Stimulated activated CD4-positive, alpha-beta T cell treated with anti-CD3 and anti-CD28 coated beads, Interleukin-15, amount 100 ng/mL, for 48 hours (primary cell): ENCODE measurements at regions not wholly inside any gene's neighbourhood (a gene's known extent, or its start where the extent isn't known, plus 50 kb on each side); places are given as distances from the start of the nearest gene placed in this dataset.

Experiments
- DNase-seq, 2 donors: peaks; one replicate each; pipeline ENCODE4 v3.0.0-alpha.2; 2020; ENCODE audit warnings: low read depth in 2 of 2

DNA sequence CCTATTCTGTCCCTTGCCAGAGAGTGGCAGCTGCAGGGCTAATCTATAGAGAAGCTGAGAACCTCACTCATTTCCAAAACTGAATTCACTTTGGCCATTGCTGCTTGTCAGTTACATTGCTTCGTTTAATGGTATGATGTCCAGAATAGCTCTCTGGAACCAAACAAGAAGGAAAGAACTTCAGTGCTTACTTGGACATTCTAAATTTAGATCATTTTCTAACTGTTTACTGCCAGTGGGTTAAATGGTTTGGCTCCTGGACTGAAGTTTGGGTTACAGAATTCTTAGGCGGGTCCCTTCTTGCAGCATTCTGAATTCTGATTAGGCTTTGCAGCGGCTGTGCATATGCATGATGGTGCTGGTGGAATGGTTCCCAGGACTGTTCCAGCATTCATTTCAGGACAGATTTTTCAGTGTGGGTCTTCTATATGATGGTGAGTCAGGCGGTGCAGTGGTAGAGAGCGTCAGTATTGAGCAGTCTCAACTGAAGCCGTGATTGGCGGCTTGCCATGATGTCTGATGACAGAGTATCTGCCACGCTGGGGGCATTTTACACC, 148.7 kb downstream of the DYRK2 start:
- DNase-seq: no peak

DNA sequence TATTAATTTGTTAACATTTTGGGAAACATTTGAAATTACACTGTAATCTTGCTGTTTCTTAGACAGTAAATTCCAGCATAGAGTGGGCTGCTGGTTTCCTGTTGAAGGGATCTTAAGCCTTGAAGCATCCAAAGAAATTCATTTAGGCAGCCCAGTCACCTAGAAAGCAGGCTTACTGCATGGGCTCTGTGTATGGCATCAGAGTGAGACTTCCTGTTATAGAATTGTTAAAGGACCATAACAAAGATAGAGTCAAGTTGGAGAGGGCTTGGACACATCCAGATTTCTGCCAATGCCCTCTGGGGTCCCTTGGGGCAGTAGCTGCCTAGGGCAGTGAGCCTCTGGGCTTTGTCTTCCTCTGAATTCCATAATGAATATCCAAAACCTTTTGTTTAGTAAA, 149.2 kb downstream of the DYRK2 start:
- no peak for DNase-seq

GRCh38 chr12:67798768-67799167, 150.2 kb downstream of the DYRK2 start:
- no peak for DNase-seq

DNA sequence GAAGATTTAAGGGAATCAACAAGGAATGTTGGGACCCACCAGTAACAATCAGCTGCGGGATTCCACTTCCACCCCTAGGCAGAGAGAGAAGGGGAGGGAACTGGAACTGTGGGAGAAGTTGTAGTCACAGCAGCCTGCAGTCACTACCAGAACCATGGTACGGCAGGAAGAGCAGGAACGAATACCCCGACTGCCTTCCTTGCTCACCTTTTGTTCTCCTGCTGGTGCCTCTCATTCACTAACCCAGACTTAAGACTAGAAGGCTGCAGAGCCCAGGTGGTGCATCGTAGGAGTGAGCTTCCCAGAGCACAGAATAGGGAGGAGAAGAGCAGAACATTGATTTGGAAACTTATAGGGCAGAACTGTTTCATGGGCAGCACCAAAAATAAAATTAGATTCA, 154.2 kb downstream of the DYRK2 start:
- DNase-seq: no peak

- no peak for DNase-seq
Measured at GRCh38 chr12:67803278-67803993, 154.9 kb downstream of the DYRK2 start.

- DNase-seq: peak; percentile 31 to 33
Measured at GRCh38 chr12:67804168-67804567, 155.6 kb downstream of the DYRK2 start.

GRCh38 chr12:67807814-67808213, 159.3 kb downstream of the DYRK2 start:
- DNase-seq: no peak

- DNase-seq: no peak
Measured at GRCh38 chr12:67810166-67810565, 161.6 kb downstream of the DYRK2 start.

DNA sequence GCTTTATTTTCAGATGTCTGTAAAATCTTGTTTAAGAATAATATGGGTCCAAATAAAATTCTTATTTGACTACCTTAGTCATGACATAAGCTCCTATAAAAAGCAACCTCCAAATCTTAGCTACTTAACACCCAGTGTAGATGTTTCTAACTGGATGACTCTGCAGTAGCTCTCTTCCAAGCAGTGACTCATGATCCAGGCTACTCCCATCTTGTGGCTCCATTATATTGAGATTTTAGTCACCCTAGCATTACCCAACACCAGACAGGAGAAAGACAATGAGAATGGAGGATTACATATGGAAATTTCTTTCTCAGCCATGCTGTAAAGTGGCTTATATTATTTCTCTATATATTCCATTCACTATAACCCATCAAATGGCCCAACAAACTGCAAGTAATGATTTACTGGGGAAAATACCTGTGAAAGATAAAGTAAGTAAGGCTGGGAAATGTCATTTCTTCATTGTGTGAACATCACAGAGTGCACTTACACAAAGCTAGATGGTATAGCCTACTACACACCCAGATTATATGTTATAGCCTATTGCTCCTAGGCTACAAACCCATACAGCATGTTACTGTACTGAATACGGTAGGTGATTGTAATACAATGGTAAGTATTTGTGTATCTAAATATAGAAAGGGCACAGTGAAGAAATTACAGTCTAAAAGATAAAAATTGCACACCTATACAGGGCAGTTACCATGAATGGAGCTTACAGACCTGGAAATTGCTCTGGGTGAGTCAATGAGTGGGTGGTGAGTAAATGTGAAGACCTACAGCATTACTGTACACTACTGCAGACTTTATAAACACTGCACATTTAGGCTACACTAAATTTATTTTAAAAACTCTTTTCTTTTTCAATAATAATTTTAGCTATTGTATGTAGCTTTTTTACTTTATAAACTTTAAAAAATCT, 163.2 kb downstream of the DYRK2 start:
- no peak for DNase-seq

DNA sequence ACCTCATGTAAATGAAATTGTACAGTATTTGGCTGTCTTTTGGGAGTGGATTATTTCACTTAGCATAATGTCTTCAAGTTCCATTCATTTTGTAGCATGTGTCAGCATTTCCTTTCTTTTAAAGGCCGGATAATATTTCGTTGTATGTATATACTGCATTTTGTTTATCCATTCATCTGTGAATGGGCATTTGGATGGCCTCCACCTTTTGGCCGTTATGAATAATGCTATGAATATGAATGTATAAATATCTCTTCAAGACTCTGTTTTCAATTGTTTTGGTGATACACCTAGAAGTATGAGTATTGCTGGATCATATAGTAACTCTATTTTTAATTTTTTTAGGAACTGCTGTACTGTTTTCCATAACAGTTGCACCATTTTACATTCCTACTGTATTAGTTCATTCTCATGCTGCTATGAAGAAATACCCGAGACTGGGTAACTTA, 164.9 kb downstream of the DYRK2 start:
- no peak for DNase-seq

GRCh38 chr12:67816269-67816668, 167.7 kb downstream of the DYRK2 start:
- DNase-seq: no peak

- no peak for DNase-seq
Measured at GRCh38 chr12:67818459-67818903, 169.9 kb downstream of the DYRK2 start.

GRCh38 chr12:67819902-67820301, 169.3 kb upstream of the IFNG-AS1 start:
- DNase-seq: no peak

GRCh38 chr12:67820694-67821093, 168.6 kb upstream of the IFNG-AS1 start:
- no peak for DNase-seq

DNA sequence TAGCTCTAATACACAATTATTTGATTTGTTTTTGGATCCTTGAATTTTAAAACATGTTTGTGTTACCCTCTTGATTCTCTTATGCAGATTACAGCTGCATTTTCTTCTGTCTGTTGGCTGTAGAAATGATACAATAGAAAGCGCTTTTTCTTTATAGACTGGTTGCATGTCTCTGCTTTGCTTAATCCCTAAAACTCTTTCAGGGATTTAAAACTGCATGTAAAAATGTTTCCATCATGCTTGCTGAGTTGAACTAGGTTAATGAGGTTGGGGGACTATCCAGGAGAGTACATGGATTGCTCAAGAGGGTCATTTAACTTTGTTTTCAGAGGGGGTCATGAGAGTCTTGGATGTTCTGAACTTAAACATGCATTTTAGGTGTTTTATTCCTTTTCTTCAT, 166.4 kb upstream of the IFNG-AS1 start:
- DNase-seq: no peak

GRCh38 chr12:67826148-67826547, 163.1 kb upstream of the IFNG-AS1 start:
- DNase-seq: no peak

GRCh38 chr12:67826946-67827720, 162.1 kb upstream of the IFNG-AS1 start:
- DNase-seq: no peak

GRCh38 chr12:67827820-67828383, 161.3 kb upstream of the IFNG-AS1 start:
- peak; percentile 55 to 60 for DNase-seq

DNA sequence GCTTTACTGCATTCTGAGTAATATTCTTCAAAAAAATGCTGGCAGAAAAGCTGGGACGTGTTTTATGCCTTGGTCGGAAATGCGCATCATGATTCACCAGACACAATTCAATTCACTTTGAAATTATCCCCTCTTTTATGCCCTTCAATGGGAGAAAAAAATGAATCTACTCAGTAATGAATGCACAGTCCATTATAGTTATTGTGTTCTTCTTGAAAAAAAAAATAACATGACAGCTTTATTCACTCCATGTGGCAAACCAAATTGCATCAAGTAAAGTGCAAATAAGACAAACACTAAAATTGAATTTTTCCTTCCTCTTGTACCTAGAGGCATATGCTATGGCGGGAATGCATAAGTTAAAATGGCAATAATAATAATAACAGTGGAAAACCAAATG, 159.4 kb upstream of the IFNG-AS1 start:
- DNase-seq: no peak

DNA sequence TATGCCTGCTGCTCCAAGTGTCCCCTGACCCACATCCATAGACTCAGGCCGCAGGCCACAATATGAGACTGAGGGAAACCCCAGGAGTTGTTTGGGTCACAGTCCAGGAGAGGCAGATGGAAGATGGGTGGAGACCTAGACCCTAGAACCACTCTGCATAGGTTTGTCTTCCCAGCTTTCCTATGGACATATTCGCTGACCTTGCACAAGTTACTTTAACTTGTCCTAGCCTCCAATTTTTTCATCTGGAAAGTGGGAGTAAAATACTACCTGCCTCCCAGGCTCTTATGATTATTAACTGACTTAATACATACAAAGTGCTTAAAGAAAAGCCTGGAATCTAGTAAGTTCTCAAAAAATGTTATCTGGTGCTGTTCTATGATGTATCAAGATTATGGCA, 157.1 kb upstream of the IFNG-AS1 start:
- DNase-seq: no peak

DNA sequence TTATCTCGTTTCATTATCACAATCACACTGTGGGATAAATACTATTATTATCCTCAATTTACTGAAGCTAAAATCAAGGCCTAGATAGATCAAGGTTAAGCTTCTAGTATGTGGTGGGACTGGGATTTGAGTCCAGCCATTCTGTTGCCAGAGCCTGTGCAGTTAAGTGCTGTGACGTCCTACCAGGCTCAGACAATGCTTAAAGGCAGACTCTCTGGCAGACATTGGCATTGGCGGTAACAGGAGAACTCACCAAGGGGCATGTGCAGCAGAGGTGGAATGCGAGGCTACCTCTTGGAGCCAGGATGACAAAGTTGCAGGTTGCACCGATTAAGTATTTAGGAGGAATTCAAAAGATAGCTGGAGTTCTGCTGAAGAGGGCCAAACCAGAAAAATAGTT, 155.6 kb upstream of the IFNG-AS1 start:
- no peak for DNase-seq
